ENCODE measurements at regions not wholly inside any gene's neighbourhood (a gene's known extent, or its start where the extent isn't known, plus 50 kb on each side); places are given as distances from the start of the nearest gene placed in this dataset.
A peak's percentile ranks its signal among the peaks of the same experiment; 100 is the strongest.

- no peak for DNase-seq (ENCODE audit: low spot score)
- H3K79me2 ChIP-seq (ENCODE audit: low read depth): no peaks in the 10 kb centered on the region
- no peak for TF ChIP-seq CTCF (IDR thresholded peaks at IDR 0.05)
- TF ChIP-seq EZH2 (IDR thresholded peaks at IDR 0.05): no peak
- TF ChIP-seq EZH2phosphoT487 (IDR thresholded peaks at IDR 0.05): no peak
- H3K9ac ChIP-seq: no peak overlapping the region
- Mint-ChIP-seq H3K27me3 (ENCODE audit: insufficient read depth, low read depth) (peaks cover 3% of the 10 kb centered on the region), H3K4me3 (no peak overlapping the region), H3K27ac (peak overlapping the region; percentile 29), H3K9me3 (peaks cover 5% of the 10 kb centered on the region), H3K4me1 (peaks cover 15% of the 10 kb centered on the region), H3K36me3 (no peaks in the 10 kb centered on the region)
- H3K36me3 ChIP-seq: no peaks in the 10 kb centered on the region
- no peak overlapping the region for H3K4me3 ChIP-seq
- no peaks in the 10 kb centered on the region for H3K27me3 ChIP-seq
- no peak overlapping the region for H3K4me2 ChIP-seq
- no peak overlapping the region for H2AFZ ChIP-seq (replicated peaks)
- no peaks in the 10 kb centered on the region for H3K4me1 ChIP-seq
- H3K27ac ChIP-seq: no peak overlapping the region
- H4K20me1 ChIP-seq (ENCODE audit: low read depth): no peaks in the 10 kb centered on the region
- H3K9me3 ChIP-seq (ENCODE audit: low read depth): no peaks in the 10 kb centered on the region
- no peaks in the 10 kb centered on the region for H3F3A ChIP-seq (ENCODE audit: low read depth)
Observed at GRCh38 chr6:23590498-23591126, 535.4 kb upstream of the NRSN1 start.

DNA sequence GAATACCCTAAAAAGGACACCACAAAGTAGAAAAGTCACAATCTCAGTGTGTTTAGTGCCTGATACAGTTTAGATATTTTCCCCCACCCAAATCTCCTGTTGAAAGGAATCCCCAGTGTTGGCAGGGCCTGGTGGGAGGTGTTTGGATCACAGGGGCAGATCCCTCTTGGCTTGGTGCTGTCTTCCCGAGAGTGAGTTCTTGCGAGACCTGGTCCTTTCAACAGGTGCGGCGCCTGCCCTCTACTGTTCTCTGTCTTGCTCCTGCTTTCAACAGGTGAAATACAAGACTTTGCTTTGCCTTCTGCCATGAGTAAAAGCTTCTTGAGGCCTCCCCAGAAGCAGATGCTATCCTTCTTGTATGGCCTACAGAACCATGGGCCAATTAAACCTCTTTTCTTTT is 534.3 kb upstream of the NRSN1 start:
- H3K4me1 Mint-ChIP-seq: peaks cover 15% of the 10 kb centered on the region
- no peaks in the 10 kb centered on the region for H3K27me3 ChIP-seq
- no peak overlapping the region for H3K27ac ChIP-seq
- TF ChIP-seq EZH2 (IDR thresholded peaks at IDR 0.05): no peak
- no peak for TF ChIP-seq CTCF (IDR thresholded peaks at IDR 0.05)
- TF ChIP-seq EZH2phosphoT487 (IDR thresholded peaks at IDR 0.05): no peak
- no peaks in the 10 kb centered on the region for H3K9me3 ChIP-seq (ENCODE audit: low read depth)
- H3K27ac Mint-ChIP-seq: no peak overlapping the region
- no peaks in the 10 kb centered on the region for H3F3A ChIP-seq (ENCODE audit: low read depth)
- no peak overlapping the region for H3K4me3 Mint-ChIP-seq
- H3K4me3 ChIP-seq: no peak overlapping the region
- no peak overlapping the region for H3K9ac ChIP-seq
- H3K36me3 Mint-ChIP-seq: no peaks in the 10 kb centered on the region
- H3K9me3 Mint-ChIP-seq: peaks cover 5% of the 10 kb centered on the region
- H3K4me1 ChIP-seq: no peaks in the 10 kb centered on the region
- no peaks in the 10 kb centered on the region for H3K79me2 ChIP-seq (ENCODE audit: low read depth)
- no peak overlapping the region for H3K4me2 ChIP-seq
- H4K20me1 ChIP-seq (ENCODE audit: low read depth): no peaks in the 10 kb centered on the region
- no peaks in the 10 kb centered on the region for H3K36me3 ChIP-seq
- no peak overlapping the region for H2AFZ ChIP-seq (replicated peaks)
- peaks cover 3% of the 10 kb centered on the region for H3K27me3 Mint-ChIP-seq (ENCODE audit: insufficient read depth, low read depth)
- DNase-seq (ENCODE audit: low spot score): no peak

DNA sequence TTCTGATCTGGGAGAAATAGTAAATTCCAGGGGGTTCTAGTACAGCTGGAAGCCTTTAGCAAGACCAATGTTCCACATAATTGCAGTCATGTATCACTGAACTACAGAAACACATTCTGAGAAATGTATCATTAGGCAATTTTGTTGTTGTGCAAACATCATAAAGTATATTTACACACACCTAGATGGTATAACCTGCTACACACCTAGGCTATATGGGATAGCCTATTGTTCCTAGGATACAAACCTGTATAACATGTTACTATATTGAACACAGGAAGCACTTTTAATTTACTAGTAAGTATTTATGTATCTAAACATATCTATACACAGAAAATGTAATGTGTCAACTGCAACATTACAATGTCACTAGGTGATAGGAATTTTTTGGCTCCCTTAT is 525.9 kb upstream of the NRSN1 start:
- DNase-seq (ENCODE audit: low spot score): no peak
- no peaks in the 10 kb centered on the region for H3K27me3 ChIP-seq
- no peak overlapping the region for H3K27ac ChIP-seq
- H4K20me1 ChIP-seq (ENCODE audit: low read depth): no peaks in the 10 kb centered on the region
- H3K9ac ChIP-seq: no peak overlapping the region
- H3K9me3 ChIP-seq (ENCODE audit: low read depth): no peaks in the 10 kb centered on the region
- Mint-ChIP-seq H3K4me3 (no peak overlapping the region), H3K9me3 (peaks cover 5% of the 10 kb centered on the region), H3K36me3 (no peaks in the 10 kb centered on the region), H3K27me3 (ENCODE audit: insufficient read depth, low read depth) (peaks cover 5% of the 10 kb centered on the region), H3K4me1 (no peaks in the 10 kb centered on the region), H3K27ac (no peak overlapping the region)
- no peak overlapping the region for H2AFZ ChIP-seq (replicated peaks)
- no peaks in the 10 kb centered on the region for H3K36me3 ChIP-seq
- no peak for TF ChIP-seq CTCF (IDR thresholded peaks at IDR 0.05)
- TF ChIP-seq EZH2 (IDR thresholded peaks at IDR 0.05): no peak
- no peak for TF ChIP-seq EZH2phosphoT487 (IDR thresholded peaks at IDR 0.05)
- H3K79me2 ChIP-seq (ENCODE audit: low read depth): no peaks in the 10 kb centered on the region
- no peak overlapping the region for H3K4me2 ChIP-seq
- H3F3A ChIP-seq (ENCODE audit: low read depth): no peaks in the 10 kb centered on the region
- no peak overlapping the region for H3K4me3 ChIP-seq
- no peaks in the 10 kb centered on the region for H3K4me1 ChIP-seq

Measured in neural progenitor cell (in vitro differentiated cells).